Prostate gland (tissue), 2 donors: ENCODE measurements at regions not wholly inside any gene's neighbourhood (a gene's known extent, or its start where the extent isn't known, plus 50 kb on each side); places are given as distances from the start of the nearest gene placed in this dataset.

Experiments
- CTCF ChIP-seq, 4 experiments: fragments of 200-600 bp in 2 of 4; fragments of 450-650 bp in 2 of 4; sonication (generic) in 2 of 4; IDR thresholded peaks; 1 replicate in 3 of 4; 2 replicates in 1 of 4; pipeline ENCODE4 v1.5.1; 2016 to 2019; ENCODE audit warnings: antibody characterized with exemption in 4 of 4, mild to moderate bottlenecking in 2 of 4, moderate library complexity in 2 of 4
- POLR2A ChIP-seq: fragments of 450-650 bp; IDR thresholded peaks from one replicate; pipeline ENCODE4 v1.6.1; 2016; ENCODE audit warnings: antibody characterized with exemption, mild to moderate bottlenecking
- POLR2AphosphoS5 ChIP-seq: sonication (generic); formaldehyde crosslinking; IDR thresholded peaks from one replicate; pipeline ENCODE4 v1.6.1; 2017; ENCODE audit warnings: antibody characterized with exemption

GRCh38 chr3:99458013-99458412 is 180.4 kb upstream of the COL8A1 start:
- no peak for TF ChIP-seq CTCF (IDR thresholded peaks at IDR 0.05)
- no peak for TF ChIP-seq POLR2A
- TF ChIP-seq POLR2AphosphoS5, result no peak
